ENCODE measurements at regions not wholly inside any gene's neighbourhood (a gene's known extent, or its start where the extent isn't known, plus 50 kb on each side); places are given as distances from the start of the nearest gene placed in this dataset.
"Not testable (repeated sequence)": the region's sequence is repeated elsewhere in the genome, so short reads cannot be mapped to it uniquely, and the experiment has no call there.

DNA sequence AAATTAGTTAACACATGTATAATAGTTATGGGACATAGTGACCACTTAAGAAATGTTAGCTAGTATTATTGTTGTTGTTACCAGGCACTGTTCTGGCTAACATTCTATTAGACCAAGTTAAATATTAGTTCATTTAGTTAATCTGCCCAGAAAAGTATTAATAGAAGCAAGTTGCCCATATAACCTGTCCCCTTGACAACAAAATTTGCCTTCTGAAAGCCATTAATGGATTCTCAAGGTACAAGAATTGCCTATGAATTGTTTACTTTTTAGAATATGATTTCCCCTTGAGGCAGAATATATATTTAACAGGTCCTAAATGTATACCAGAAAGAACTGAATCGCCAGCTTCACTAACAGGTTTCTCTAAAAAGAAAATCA lies 167.3 kb upstream of the TMCC3 start:
- ChIA-PET CTCF (interaction anchor here (0.6 to 4.9 kb wide), 13 partner anchors 8 to 214 kb away, joined by 3 to 62 read pairs (median 4); partner anchors contain the start of gene NDUFA12), POLR2A (interaction anchor here (0.7 to 4.7 kb wide), 20 partner anchors 9 to 670 kb away, joined by 3 to 51 read pairs (median 4); partner anchors contain the start of genes NDUFA12 and PLXNC1)
- DNase-seq (no peak), ATAC-seq (ENCODE audit: low read depth) (no peak)
- Mint-ChIP-seq H3K27me3 (no peaks in the 10 kb centered on the region), H3K27ac (peak overlapping the region; percentile 97), H3K36me3 (ENCODE audit: low read depth) (peaks cover 26% of the 10 kb centered on the region), H3K9me3 (peaks cover 16% of the 10 kb centered on the region), H3K4me1 (peaks cover 71% of the 10 kb centered on the region), H3K4me3 (peak overlapping the region; percentile 87)
- intact Hi-C loops (cut with micrococcal nuclease), result loop anchor here (1.0 to 10.0 kb wide), 7 partner anchors 14 to 397 kb away; partner anchors contain the start of genes CEP83, FGD6, NR2C1 and VEZT
- no peak for TF ChIP-seq CTCF (IDR thresholded peaks at IDR 0.05)

GRCh38 chr12:94817201-94817600 lies 166.8 kb upstream of the TMCC3 start:
- ATAC-seq (ENCODE audit: low read depth); DNase-seq; H3K27me3 Mint-ChIP-seq: not testable (repeated sequence)
- H3K4me1 Mint-ChIP-seq, result peaks cover 69% of the 10 kb centered on the region
- CTCF ChIA-PET, result interaction anchor here (1.0 to 4.9 kb wide), 8 partner anchors 8 to 58 kb away, joined by 3 to 62 read pairs (median 4); no protein-coding TSS in a partner anchor
- H3K4me3 Mint-ChIP-seq, result peak overlapping the region; percentile 87
- H3K9me3 Mint-ChIP-seq, result peaks cover 16% of the 10 kb centered on the region
- intact Hi-C loops (cut with micrococcal nuclease), result loop anchor here (10.0 kb wide), 1 partner anchor 398 kb away; the partner anchor contains the start of genes FGD6 and VEZT
- peaks cover 31% of the 10 kb centered on the region for H3K36me3 Mint-ChIP-seq (ENCODE audit: low read depth)
- H3K27ac Mint-ChIP-seq, result peak overlapping the region; percentile 97
- POLR2A ChIA-PET, result interaction anchor here (0.7 to 4.7 kb wide), 15 partner anchors 8 to 669 kb away, joined by 3 to 51 read pairs (median 6); partner anchors contain the start of genes NDUFA12 and PLXNC1

DNA sequence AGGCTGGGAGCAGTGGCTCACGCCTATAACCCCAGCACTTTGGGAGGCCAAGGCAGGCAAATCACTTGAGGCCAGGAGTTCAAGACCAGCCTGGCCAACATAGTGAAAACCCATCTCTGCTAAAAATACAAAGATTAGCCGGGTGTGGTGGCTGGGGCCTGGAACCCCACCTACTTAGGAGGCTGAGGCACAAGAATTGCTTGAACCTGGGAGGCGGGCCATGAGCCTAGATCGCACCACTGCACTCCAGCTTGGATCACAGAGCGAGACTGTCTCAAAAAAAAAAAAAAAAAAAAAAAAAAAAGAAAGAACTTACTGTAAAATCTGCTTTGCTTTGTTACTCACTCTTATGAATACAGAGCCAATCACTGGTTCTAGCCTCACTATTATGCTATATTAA lies 166.4 kb upstream of the TMCC3 start:
- intact Hi-C loops (cut with micrococcal nuclease), result loop anchor here (1.0 to 10.0 kb wide), 2 partner anchors 10 to 398 kb away; partner anchors contain the start of genes FGD6 and VEZT
- Mint-ChIP-seq H3K27ac (peak overlapping the region; percentile 97), H3K36me3 (ENCODE audit: low read depth) (peaks cover 35% of the 10 kb centered on the region), H3K4me3 (peak overlapping the region; percentile 87), H3K9me3 (peaks cover 16% of the 10 kb centered on the region), H3K4me1 (peaks cover 65% of the 10 kb centered on the region)
- POLR2A ChIA-PET, result interaction anchor here (0.6 to 4.7 kb wide), 17 partner anchors 8 to 1591 kb away, joined by 3 to 51 read pairs (median 4); no protein-coding TSS in a partner anchor
- H3K27me3 Mint-ChIP-seq, DNase-seq: not testable (repeated sequence)
- ATAC-seq (ENCODE audit: low read depth), result peak; percentile 23
- CTCF ChIA-PET, result interaction anchor here (1.2 to 4.9 kb wide), 3 partner anchors 8 to 58 kb away, joined by 3 to 62 read pairs (median 4); no protein-coding TSS in a partner anchor

- Mint-ChIP-seq H3K4me1 (peaks cover 68% of the 10 kb centered on the region), H3K4me3 (peak overlapping the region; percentile 87), H3K9me3 (peaks cover 22% of the 10 kb centered on the region), H3K36me3 (ENCODE audit: low read depth) (peaks cover 43% of the 10 kb centered on the region), H3K27me3 (no peaks in the 10 kb centered on the region), H3K27ac (peak overlapping the region; percentile 97)
- POLR2A ChIA-PET, result interaction anchor here (0.6 to 4.7 kb wide), 6 partner anchors 15 to 147 kb away, joined by 3 to 51 read pairs (median 24); no protein-coding TSS in a partner anchor
- no peak for TF ChIP-seq CTCF (IDR thresholded peaks at IDR 0.05)
- intact Hi-C loops (cut with micrococcal nuclease), result loop anchor here (1.0 to 10.0 kb wide), 2 partner anchors 10 to 399 kb away; partner anchors contain the start of genes FGD6 and VEZT
- DNase-seq (no peak), ATAC-seq (ENCODE audit: low read depth) (no peak)
- CTCF ChIA-PET, result interaction anchor here (4.9 kb wide), 1 partner anchor 59 kb away, joined by 62 read pairs; no protein-coding TSS in a partner anchor
Observed at GRCh38 chr12:94815958-94816357, 165.6 kb upstream of the TMCC3 start.

DNA sequence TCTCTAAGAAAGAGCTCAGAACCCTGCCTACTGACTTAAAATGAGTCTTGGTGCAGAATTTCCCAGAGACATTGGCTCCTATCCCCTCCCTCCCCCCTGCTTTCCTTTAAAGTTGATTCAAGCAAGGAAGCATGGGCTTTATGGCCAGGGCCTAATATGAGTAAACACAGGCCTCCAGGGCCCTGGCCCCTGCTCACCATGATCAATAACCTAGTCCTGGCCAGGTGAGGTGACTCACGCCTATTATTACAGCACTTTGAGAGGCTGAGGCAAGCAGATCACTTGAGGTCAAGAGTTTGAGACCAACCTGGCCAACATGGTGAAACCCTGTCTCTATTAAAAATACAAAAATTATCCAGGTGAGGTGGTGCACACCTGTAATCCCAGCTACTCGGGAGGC lies 165.1 kb upstream of the TMCC3 start:
- DNase-seq, result no peak
- H3K27ac Mint-ChIP-seq, result peak overlapping the region; percentile 97
- intact Hi-C loops (cut with micrococcal nuclease), result loop anchor here (10.0 kb wide), 1 partner anchor 399 kb away; the partner anchor contains the start of genes FGD6 and VEZT
- H3K4me3 Mint-ChIP-seq, result peak overlapping the region; percentile 87
- no peak for TF ChIP-seq CTCF (IDR thresholded peaks at IDR 0.05)
- no peaks in the 10 kb centered on the region for H3K27me3 Mint-ChIP-seq
- peaks cover 24% of the 10 kb centered on the region for H3K9me3 Mint-ChIP-seq
- CTCF ChIA-PET, result interaction anchor here (4.9 kb wide), 1 partner anchor 59 kb away, joined by 62 read pairs; no protein-coding TSS in a partner anchor
- peaks cover 64% of the 10 kb centered on the region for H3K4me1 Mint-ChIP-seq
- ATAC-seq (ENCODE audit: low read depth), result no peak
- peaks cover 47% of the 10 kb centered on the region for H3K36me3 Mint-ChIP-seq (ENCODE audit: low read depth)
- POLR2A ChIA-PET, result interaction anchor here (1.7 to 4.7 kb wide), 4 partner anchors 15 to 59 kb away, joined by 3 to 51 read pairs (median 44); no protein-coding TSS in a partner anchor

DNA sequence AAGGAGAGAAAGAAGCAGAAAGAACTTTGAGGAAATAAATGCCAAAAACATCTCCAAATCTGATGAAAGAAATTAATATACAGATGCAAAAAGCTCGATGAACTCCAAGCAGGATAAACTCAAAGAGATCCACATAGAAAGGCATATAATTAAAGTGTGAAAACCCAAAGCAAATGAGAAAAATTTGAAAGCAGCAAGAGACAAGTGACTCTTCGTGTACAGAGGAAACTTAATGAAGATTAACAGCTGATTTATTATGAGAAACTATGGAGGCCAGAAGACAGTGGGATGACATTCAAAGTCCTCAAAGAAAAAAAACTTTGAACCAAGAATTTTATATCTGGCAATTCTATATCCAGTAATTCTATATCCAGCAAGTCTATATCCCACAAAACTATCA lies 163.0 kb upstream of the TMCC3 start:
- Mint-ChIP-seq H3K4me1 (peaks cover 58% of the 10 kb centered on the region), H3K4me3 (no peak overlapping the region)

More for the DNA sequence above, 163.0 kb upstream of the TMCC3 start:
- CTCF ChIA-PET, result interaction anchor here (0.9 to 1.1 kb wide), 2 partner anchors 18 to 62 kb away, joined by 3 read pairs; no protein-coding TSS in a partner anchor
- TF ChIP-seq CTCF (IDR thresholded peaks at IDR 0.05), result no peak
- Mint-ChIP-seq H3K36me3 (ENCODE audit: low read depth) (peaks cover 66% of the 10 kb centered on the region), H3K9me3 (peaks cover 28% of the 10 kb centered on the region), H3K27ac (no peak overlapping the region), H3K27me3 (no peaks in the 10 kb centered on the region)
- POLR2A ChIA-PET, result no interaction called here
- ATAC-seq (ENCODE audit: low read depth) (no peak), DNase-seq (no peak)
- intact Hi-C loops (cut with micrococcal nuclease), result loop anchor here (10.0 kb wide), 1 partner anchor 401 kb away; the partner anchor contains the start of genes FGD6 and VEZT
